A172 (cell line): ENCODE measurements at regions not wholly inside any gene's neighbourhood (a gene's known extent, or its start where the extent isn't known, plus 50 kb on each side); places are given as distances from the start of the nearest gene placed in this dataset.

Experiments
- DNase-seq: peaks from one replicate; pipeline ENCODE4 v3.0.0-alpha.2; 2015; ENCODE audit warnings: low spot score

DNA sequence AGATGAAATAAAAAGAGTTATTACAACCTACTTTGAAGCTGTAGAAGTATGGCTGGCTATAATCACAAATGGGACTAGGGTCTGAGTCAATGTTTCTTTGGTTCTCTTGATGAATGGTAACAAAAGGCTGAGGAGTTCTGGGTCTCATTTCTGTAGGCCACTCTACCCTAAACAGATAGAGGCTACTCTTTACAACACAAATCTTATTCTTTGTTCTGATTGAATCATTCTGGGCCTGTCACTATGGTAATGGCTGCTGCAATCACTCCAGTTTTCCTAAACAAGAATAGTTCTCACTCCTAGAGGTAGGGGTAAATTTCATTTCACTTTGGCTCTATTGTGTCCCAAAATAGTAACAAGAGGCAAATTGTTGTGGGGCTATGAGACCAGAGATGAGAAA, 1714.3 kb upstream of the PCDH20 start:
- no peak for DNase-seq

DNA sequence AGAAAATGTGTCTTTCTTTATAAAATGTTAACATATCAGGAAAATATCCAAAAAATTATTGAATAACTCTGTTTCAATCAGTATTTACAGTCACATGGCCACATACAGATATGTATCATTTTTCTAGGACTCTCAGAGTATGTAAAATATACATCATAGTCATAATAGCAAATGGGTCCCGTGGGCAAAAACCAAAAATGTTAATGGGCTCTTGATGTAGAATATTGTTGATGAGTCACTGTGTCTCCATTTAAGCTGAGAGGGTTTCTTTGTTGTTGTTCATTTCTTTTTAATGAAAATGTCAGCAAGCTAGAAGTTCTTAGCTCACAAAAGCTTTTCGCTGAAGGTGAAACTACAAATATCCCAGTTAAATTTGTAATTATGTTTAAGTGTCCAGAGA, 1713.1 kb upstream of the PCDH20 start:
- DNase-seq: no peak

DNA sequence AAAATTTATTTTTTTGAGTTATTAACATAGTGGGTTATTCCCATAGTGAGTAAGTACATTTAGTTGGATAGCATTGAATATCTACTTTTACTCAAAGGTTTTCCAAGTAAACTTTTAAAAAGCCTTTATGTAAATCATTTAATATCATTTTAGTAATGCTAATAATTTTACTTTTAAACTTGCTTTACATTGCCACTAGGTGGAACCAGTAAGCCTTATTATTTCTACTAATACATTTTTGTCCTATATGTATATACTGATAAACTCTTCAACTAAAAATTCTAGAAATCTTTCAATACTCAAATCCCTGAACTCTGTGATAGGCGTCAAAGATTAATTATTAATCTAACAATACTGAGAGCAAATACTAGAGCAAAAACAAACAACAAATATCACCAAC, 1709.2 kb upstream of the PCDH20 start:
- peak; percentile 57 for DNase-seq

DNA sequence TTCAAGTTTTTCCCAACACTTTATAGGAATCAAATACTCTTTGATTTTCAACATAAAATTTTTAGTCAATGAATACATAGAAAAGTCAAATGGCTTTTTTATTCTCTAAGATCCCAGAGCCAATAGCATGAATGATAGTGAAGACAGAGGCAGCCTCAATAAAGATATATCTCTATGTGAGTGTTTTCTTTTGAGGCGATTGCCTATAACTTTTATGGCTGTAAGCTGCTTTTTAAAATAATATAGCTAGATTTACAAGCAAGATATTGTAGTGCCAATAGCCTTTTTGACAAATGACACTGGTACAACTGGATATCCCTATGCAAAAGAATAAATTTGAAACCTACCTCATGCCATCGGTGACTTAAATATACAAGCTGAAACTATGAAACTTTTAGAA, 1705.2 kb upstream of the PCDH20 start:
- no peak for DNase-seq

DNA sequence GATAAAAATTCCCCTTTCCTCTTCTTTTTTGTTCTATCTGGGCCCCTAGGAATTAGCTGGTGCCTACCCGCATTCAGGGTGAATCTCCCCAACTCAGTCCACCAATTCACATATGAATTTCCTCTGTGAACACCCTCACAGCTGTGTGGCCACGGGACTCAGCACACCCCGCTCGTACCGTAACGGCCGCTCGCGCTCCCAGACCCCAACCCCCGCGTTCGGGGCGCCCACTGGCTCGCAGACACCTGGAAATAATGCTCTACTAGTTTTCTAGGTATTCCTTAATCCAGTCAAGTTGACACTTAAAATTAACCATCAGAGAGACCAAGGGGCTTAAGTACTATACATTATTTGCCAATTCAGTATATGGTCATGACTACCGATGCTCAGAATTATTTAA, 1702.1 kb upstream of the PCDH20 start:
- DNase-seq: no peak

DNA sequence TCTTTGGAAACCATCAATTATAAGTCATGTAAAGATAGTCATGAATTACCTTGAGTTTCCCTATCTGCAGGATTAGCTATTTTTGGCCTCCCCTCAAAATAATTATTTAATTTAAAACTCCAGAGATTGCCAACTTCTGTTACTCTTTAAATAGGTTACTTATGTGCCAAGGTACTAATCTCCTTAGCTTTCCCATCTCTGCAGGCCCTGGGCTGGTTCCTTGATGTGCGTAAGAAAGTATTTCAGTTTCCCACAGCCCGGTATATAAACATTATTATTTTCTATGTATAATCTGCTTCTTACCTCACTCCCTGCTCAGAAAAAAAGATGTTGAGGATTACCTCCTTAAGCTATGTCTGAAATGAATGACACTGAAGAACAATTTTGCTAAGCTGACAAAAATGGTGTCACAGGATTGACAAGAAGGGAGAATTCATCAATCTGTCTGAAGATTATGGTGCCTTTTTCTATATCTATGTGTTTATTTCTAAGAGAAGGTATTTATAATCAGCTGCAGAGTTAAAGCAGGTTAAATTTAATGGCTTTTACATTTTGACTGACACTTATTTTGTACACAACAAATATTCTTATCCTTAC, 1697.2 kb upstream of the PCDH20 start:
- DNase-seq: no peak

DNA sequence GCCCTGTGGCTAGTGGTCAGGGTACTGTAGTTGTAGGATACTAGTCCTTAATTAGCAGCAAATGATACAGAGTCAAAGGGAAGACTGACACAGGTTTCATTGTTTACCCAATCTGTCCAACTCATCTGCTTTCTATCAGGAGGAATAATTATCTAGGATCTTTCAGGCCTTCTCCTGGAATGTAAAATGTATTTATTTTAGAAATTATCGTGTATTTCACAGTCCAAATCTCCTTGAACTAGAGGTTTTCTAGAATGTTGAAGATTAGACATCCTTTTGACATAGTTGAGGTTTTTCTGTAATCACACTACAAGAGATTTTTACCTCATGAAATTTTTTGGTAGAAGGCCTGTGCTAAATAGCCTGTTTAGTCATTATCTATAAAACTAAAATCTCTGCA, 1694.8 kb upstream of the PCDH20 start:
- no peak for DNase-seq

DNA sequence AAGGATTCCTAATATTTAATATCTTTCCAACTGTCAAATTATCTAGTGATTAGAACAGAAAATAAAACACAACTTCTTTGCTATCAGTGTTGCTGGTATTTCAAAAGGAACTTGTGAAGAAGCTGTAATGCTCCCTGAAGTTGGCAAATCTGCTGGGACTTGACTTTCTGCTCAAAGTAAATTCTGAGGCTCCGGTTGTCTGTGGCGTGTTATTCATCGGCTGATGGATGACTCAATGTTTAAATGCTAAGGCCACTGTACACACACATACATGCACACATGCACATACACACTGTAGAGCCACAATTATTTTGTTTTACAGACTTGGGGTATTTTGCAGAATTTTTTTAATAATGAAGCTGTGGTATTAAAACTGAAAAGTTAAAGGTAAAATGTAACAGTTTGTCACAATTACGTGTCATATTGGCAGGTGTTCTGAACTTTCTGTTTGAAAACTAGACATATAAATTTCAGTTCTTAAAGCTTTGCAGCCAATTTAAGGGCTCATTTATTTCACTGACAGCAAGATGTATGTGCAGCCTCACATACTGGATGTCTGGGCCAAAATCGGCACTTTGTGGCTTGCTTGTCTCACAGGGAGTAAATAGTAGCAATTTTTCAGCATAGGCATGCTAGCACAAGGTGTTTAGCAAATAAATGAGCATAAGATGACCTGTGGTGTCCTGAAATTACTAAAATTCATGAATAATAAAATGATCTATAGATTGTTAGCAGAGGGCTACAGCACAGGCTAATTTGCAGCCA, 1691.7 kb upstream of the PCDH20 start:
- peak; percentile 9 for DNase-seq

DNA sequence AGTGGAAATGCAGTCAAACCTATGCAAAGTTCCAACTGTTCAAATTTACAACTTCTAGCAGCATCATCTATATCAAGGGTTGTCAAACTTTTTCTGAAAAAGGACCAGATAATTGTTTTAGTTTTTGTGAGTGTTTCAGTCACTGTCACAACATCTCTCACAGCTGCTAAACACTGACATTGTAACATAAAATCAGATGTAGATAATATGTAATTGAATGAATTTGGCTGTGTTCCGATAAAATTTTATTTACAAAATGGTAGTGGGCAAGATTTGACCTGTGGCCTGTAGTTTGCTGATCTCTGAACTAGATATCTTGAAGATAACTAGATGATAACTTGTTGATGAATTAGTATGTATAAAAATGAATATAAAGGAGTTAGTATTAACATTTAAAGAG, 1679.1 kb upstream of the PCDH20 start:
- DNase-seq: no peak

DNA sequence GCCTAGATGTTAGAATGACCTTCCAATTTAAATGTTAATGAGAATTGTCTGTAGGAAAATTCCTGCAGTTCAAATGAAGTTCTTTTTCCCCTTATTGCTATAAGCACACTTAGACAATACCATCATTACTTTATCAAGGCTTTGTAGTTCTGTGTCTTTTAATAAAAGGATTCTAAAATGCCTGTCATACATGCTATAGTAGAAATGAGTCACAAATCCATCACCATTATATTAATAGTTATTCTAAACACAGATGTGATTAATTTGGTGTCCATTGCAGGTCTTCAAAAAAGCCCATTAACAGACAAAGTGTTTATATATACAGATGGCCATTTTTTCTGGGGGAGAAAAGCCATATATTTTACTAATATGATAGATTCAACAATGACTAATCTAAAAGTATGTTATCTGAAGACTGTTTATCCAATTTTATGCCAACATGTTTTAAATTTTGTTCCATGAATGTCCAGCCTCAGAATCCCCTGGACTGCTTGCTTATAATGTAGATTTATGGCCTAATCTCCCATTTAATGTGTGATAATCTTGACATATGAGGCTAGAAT, 1678.3 kb upstream of the PCDH20 start:
- DNase-seq: no peak

DNA sequence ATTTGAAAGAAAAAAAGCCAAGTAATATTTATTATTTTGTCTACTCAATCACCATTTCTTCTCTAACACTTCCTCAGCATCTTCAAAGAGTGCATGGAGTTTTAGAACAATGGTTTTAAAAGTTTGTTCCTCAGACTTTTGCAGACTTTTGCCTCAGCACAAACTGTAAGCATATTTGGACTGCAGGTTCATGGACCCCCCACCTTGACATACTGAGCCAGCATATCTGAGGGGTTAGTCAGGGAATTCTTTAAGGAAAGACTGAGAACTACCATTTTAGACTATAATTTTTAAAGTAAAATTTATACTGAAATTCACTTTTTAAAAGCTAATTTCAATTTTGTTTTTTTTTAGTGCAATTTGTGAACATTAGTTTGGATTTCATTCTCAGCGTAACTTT, 1676.8 kb upstream of the PCDH20 start:
- no peak for DNase-seq

DNA sequence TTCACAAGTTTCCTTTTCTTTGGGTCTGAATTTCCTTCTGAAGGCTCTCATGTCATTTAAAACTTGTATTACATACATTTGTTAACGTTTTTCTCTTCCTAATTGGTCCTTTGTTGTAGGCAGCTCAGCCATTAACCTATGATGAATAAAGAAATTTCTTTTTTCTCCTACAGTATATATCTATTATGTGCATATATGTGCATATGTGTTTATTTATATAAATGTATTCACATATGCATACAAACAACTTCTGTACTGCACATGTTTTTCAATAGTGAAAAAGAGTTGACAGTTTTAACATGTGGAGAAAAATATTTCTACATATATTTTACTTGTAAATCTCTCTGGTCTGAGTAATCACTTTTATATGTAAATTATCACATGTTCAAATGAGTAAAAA, 1674.9 kb upstream of the PCDH20 start:
- DNase-seq: no peak

DNA sequence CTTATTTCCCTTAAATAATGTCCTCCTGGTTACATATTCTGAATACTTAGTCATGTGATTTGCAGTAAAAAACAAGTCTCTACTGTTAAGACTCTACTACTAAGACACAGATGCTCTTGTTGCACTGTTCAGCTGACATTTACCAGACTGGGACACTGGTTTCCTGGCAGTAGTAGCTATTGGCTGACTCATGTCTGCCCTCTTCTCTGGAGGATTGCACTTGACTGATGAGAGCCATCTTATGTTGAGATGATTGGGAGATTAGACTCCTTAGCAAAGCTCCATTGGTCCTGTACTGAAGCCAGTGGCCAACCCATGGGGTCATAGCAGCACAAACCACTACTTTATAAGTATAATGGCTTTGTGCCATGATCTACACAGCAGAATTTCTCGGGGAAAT, 1672.6 kb upstream of the PCDH20 start:
- no peak for DNase-seq

DNA sequence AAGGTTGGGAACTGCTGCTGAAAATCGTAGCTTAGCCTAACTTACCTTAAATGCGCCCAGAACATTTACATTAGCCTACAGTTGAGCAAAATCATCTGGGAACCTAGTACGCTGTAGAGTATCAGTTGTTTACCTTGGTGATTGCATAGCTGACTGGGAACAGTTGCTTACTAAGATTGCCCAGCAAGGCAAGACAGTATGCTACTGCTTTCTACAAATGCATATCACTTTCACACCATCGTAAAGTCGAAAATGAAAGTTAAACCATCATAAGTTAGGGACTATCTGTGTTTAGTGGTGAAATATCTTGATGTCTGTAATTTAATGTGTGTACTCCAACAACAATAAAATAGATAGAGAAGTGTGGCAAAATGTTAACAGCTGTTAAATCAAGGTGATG, 1670.6 kb upstream of the PCDH20 start:
- DNase-seq: no peak

DNA sequence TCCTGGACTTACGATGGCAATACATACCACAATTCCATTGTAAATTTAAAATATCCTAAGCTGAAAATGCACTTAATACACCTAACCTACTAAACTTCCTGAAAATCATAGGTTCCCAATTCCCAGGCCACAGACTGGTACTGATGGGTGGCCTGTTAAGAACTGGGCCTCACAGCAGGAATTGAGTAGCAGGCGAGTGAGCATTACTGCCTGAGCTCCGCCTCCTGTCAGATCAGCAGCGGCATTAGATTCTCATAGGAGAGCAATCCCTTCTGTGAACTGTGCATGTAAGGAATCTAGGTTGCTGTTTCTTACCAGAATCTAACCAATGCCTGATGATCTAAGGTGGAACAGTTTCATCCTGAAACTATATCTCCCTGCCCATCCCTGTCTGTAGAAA, 1670.2 kb upstream of the PCDH20 start:
- no peak for DNase-seq

DNA sequence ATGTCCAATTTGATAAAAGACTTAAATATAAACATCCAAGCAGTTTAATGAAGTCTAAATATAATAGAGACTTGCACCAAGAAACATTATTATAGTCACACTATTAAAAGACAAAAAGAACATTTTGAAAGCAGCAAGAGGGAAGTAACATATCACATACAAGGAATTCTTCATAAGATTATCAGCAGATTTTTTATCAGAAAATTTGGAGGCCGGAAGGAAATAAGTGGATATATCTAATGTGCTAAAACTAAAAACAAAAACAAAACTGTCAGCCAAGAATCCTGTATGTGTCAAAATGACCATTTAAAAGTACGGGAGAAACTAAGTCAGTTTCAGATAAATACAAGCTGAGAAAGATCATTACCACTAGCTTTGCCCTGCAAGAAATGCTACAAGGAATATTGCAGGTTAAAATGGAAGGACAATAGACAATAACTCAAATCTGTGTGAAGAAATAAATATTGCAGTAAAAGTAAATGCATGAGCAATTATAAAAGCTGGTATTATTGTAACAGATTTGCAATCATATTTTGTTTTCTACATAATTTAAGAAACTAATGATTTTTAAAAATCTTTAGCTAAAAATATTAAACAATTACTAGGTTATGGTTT, 1665.9 kb upstream of the PCDH20 start:
- DNase-seq: no peak

DNA sequence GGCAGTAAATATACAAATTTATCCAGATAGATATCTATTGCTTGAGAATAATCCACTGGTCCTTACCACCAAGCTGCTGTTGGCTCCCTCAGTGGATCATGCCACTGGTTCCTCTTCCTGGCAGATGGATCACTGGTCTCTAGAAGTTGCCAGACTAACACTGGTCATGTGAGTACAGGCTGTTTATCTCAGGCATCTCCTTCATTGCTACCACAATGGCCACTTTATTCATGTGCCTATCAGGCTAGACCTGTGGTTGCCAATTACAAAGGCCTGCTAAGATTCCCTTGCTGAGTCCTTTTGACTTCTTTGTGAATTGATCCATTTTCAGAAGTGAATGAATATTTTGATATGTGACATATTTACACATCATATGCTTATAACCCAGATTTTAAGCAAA, 1659.5 kb upstream of the PCDH20 start:
- DNase-seq: no peak

DNA sequence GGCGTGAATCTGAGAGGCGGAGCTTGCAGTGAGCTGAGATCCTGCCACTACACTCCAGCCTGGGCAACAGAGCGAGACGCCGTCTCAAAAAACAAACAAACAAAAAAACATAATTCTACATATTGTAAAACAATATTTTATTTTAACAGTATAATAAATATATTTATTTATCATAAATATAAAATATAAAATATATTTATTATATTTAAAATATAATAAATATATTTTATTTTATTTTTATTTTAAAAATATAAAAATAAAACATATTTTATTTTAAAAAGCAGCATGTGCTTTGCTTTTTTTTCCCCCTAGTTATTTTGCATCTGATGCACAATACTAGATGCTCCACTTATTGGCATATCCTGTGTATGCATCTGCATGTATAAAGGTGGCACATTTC, 1634.6 kb upstream of the PCDH20 start:
- DNase-seq: no peak

DNA sequence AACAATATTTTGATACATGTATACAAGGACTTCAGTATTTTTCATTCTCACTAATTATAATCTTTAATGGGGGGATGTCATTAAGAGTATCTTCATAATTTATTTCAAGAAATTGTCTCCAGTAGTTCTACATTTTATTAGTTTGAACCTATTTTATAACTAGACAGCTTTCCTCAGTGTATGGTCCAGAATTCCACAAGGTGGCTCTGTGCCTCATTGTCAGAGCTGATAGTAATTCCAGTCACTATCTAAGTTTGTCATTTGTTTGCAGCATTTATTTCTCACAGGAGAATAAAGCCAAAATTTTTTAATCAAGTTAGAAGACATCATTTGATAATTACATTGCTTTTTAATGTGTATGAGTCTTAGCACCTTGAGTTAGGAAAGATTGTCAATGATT, 1633.0 kb upstream of the PCDH20 start:
- DNase-seq: no peak

DNA sequence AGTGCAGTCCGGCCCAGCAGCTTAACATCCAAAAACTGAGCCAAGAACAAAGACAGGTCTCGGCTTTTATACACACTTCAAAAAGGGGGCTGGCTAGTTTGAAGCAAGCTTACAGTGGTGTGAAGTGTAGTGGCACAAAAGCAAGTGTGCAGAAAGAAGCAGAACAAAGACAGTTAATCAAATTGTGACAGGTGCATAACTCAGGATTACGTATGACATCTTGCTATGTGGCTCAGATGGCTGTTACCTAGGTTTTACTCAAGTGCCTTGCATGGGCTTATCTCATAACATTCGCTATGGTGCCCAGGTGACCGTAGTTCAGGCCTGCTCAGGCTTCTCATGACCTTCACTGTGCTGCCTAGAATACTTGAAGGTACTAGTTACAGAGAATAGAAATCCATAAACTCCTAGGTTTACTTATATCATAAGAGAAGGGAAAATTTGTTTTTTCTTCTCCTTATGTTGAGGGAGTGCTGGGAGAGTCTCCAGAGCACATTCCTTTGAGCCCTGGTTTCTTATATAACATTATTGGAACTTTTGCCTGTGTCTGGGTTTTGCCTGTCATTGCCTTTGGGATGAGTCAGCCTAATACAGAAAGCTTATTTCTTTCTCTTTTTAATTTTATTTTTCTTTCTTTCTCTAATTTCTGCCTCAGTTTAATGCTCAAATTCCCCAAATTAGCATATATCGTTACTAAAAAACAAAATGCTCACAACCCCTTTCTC, 1629.1 kb upstream of the PCDH20 start:
- no peak for DNase-seq

DNA sequence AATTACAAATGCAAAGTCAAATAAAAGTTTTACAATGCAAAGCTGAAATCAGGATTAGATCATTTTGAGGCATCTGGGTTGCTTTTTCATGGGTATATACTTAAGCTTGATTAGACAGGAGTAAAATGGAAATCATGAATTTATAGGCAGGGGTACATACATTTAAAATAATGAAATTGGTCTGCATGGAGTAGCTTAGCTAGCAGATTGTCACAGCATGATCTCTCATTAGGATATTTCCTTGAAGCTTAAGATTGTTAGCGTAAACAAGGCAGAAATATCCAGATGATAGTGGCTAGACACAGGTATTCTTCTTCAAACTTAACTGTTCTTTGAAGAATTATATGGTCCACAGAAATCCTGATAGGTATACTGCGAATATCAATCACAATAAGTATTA, 1627.0 kb upstream of the PCDH20 start:
- no peak for DNase-seq

DNA sequence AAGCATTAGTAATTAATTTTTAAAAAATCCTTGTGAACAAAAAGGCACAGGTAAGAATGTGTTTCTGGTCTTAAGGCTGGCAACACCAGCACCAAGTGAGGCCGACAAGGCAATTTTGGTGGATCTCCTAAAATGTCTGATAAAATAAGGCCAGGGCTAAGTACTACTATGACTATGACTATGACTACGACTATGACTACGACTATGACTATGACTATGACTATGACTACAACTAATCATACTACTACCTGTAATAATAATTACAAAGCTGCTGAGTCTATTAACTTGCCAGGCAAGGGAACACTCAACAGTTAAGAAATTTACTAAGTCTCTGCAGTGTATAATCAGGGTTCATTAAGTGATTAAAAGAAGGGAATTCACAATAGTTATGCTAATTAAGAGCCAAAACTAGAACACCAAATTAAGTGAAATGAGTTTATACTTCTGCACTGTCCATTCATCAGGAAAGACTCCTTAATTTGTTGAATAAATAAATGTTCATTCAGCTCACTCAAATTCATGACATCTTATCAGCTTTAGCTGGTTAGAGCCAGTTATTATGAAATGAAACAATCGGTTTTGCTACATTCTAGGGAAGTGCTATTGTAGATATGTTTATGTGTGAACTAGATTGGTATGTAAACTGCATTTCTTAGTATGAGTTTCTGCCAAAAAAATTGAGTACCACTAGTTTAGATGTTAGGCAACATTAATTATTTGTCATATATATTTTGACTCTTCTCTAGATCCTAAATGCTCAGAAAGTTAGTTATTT, 1626.2 kb upstream of the PCDH20 start:
- no peak for DNase-seq
